Endometrium (tissue), 2 donors: ENCODE measurements at regions not wholly inside any gene's neighbourhood (a gene's known extent, or its start where the extent isn't known, plus 50 kb on each side); places are given as distances from the start of the nearest gene placed in this dataset.
"Not testable (repeated sequence)": the region's sequence is repeated elsewhere in the genome, so short reads cannot be mapped to it uniquely, and the experiment has no call there.

Experiments used
- FAIRE-seq: peaks from 2 replicates; lab custom pipeline; 2012; peaks lifted over from hg19 to GRCh38; lab: Jason Lieb, UNC
- donor health status: control.
- donor health status: control.

DNA sequence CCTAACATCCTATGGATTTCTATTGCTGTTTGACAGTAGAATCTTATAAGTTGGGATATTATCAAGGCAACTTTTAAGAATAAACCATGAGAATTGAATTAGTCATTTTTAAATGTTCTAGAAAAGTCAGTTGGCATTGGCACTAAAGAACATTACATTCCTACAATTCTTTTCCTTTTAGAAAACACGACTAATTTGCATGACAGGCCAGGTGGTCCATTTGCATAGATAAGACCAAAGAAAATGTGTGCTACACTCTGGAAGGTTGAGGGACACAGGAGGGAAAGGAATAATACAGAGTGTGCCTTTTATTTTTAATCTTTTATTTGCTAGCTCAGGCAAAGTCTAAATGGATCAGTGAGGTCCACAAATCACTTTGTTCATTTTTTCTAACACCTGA lies 962.3 kb downstream of the EPHA3 start:
- no peak for FAIRE-seq

GRCh38 chr3:90076136-90076535 lies 968.7 kb downstream of the EPHA3 start:
- FAIRE-seq: no peak

- FAIRE-seq: peak; percentile 80
Measured at GRCh38 chr3:90080988-90081387, 973.6 kb downstream of the EPHA3 start.

GRCh38 chr3:90086297-90086696 lies 978.9 kb downstream of the EPHA3 start:
- FAIRE-seq: not testable (repeated sequence)

DNA sequence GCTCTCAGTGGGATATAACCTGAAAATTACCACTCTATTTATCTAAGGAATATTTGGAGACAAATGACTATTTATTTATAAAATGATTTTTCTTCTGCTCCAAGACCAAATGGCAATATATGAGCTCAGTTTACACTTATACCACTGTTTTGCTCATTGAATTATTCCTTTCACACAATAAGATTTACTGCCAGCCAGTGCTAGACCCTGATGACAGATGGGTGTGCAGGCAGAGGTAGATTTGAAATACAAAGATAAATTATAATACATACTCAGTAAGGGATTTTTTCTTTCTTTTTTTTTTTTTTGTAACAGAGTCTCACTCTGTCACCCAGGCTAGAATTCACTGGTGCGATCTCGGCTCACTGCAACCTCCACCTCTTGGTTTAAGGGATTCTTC lies 980.3 kb downstream of the EPHA3 start:
- no peak for FAIRE-seq

DNA sequence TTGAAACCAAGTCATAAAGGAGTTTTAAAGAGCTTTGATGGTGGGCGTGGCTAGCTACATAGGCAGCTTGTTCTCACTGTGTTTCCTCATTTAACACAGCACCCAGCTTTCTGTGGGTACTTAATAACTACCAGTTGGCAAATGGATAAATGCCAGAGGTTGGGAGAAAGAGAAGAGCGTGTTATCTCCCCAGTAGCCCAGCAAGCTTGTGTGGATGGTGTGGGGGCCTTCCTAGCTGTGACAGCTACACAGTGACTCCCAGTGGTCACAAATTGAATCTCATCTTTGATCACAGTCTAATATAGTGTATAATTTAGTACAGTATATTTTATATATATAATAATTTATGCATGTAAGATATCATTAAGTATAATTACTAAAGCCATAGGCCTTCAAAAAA lies 984.1 kb downstream of the EPHA3 start:
- FAIRE-seq: peak; percentile 37

- peak; percentile 70 for FAIRE-seq
Measured at GRCh38 chr3:90092994-90093393, 985.6 kb downstream of the EPHA3 start.

- FAIRE-seq: no peak
Measured at GRCh38 chr3:90095811-90096210, 988.4 kb downstream of the EPHA3 start.

GRCh38 chr3:90099493-90099892 lies 992.1 kb downstream of the EPHA3 start:
- no peak for FAIRE-seq

- no peak for FAIRE-seq
Measured at GRCh38 chr3:90102146-90102545, 994.7 kb downstream of the EPHA3 start.

GRCh38 chr3:90121326-90121725 lies 1013.9 kb downstream of the EPHA3 start:
- no peak for FAIRE-seq

DNA sequence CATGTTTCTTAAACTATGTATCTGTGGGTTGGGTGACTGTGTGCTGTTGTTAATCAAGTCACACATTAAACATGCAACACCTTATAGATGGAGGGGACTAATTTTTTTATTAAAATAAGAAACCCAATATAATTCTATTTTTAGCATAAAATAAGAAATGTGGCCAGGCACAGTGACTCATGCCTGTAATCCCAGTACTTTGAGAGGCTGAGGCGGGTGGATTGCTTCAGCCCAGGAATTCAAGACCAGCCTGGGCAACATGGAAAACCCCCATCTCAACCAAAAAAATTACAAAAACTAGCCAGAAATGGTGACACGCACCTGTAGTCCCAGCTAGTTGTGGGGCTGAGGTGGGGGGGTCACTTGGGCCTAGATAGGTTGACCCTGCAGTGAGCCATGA lies 1021.0 kb downstream of the EPHA3 start:
- no peak for FAIRE-seq

DNA sequence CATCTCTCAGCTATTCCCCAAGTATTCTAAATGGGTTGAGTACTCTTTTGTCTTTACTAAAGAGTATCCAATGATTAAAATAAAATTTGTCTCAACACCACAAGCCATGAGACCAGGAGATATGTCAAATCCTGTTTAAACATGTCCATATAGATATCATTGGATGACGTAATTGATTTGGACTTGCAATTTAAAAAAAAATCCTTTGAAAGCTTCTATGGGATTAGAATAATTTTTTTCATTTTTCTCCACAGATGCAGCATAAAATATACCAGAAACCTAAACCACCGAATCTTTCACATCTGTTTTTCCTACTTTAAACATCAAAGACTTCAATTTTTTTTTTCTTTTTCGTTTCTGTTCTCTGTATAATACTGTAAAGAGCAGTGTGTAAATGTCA lies 1022.3 kb downstream of the EPHA3 start:
- no peak for FAIRE-seq

DNA sequence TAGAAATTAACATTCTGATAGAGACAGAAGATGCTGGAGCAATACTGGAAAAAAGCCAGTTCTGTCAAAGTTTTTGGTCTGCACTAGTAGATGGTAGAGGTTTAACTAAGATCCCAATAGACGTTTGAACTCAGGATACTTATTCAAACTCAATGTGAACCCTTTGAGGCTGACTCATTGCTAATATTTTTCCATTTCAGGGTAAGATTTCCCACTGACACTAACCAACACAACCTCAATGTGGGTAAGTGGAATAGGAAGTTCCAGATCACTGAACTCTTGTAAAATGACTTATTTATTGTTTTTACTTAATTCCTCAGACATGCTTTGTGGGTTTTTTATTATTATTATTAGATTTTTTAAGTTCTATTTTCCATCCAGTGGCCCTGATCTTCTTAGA lies 1024.8 kb downstream of the EPHA3 start:
- FAIRE-seq: peak; percentile 23

DNA sequence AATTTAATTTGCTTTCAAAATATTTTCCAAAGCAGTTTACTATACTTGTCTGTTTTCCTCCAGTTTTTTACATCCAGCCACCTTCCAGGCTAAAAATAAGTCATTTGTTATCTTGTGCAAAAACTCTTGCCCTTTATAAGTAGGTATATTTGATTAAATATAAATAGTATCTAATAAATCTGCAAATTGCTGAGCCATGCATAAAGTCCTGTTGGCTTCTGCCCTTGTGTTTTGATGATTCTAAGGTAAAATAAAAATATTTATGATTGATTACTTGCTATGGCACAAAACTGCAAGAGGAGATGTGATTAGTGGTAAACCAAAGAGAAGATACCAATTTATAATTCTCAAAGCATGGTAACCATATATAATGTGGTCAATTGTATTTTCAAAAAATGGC lies 1026.7 kb downstream of the EPHA3 start:
- FAIRE-seq: no peak

- FAIRE-seq: no peak
Measured at GRCh38 chr3:90136456-90137191, 1029.2 kb downstream of the EPHA3 start.

DNA sequence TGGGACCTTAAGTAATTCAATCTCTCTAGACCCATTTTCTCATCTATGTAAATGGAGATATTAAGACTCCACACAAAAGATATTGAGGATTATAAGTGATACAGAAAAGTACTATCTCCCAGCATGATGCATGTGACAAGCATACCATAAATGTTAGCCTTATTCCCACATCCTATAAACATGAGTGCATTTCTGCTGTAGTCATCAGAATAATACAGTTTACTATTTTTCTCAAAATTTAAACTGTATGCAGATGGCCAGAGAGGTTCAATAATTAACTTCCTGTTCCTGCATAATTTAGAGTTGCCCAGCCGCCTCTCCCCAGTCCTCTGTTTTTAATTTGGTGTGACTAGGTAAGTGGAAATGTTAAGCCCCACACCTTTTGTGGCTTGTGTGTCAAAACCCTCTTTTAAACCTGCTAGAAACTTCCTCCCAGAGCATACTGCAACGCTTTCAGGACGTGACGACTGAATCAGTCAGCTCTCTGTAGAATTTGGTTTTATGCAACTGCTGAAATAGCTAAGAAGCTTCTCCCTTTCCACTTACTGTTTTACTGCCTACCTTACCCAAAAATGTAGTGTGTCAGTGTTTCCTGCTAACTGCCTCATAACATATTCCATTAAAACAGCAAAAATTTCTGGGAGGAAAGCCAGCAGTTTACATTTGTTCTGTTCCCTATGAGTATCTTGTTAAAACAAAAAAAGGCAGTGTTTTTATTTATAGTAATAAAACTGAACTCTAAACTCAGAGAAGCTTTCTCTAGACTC lies 1037.9 kb downstream of the EPHA3 start:
- FAIRE-seq: peak; percentile 97

DNA sequence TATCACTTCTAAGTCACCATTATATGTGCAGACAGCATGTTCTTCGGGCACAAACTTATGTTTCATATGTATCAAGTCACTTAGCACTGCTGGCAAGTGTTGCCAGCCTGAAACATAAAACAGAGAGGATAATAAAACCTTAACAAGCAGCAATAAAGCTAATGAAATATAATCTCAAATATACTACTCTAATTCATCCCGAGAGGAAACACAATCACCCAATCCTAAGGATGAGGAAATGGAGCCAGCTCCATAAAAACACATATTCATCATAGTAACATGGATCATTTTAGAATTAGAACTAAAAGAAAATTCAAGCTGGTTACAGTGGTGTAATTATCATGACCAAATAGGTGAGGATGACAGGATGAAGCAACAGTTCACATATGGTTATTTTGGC lies 1072.7 kb downstream of the EPHA3 start:
- FAIRE-seq: no peak

DNA sequence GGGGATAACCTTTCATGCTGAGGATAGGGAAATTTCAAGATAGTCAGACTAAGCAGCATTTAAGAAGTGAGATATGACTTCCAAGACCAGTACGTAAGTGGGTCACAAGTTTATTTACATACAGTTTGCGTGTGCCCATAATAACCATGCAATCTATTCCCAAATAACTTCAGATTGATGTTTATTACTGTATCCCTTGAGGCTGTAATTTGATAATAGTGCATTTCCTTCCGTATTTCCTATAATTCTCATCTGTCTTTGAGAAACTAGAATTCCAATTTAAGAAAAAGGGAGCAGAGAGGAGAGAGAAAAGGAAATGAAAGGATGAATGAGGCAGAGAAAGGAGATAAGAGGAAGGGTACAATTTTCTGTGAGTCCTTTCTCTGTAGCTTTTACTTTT lies 1073.1 kb downstream of the EPHA3 start:
- no peak for FAIRE-seq

DNA sequence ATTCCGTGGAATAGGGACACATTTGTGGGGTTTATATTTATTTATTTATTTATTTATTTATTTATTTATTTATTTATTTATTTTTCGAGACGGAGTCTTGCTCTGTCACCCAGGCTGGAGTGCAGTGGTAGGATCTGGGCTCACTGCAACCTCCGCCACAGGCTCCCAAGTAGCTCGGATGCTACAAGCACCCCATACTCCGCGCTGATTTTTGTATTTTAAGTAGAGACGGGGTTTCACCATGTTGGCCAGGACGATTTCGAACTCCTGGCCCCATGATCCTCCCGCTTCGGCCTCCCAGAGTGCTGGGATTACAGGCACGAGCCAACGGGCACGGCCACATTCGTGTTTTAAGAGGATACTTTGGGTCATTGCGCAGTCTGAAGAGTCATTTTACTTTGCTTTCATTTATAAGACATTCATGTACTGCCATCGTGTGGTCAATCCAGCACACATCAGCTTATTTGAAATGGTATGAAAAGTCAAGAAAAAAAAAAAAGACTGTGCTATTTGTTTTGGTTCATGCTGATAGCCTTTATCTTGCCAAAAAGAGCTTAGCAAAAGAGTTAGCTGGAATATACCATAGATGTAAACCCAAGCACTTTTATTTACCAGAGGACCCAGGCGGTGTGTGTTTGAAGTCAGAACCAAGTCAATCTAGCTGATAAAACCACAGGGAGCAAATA lies 1075.0 kb downstream of the EPHA3 start:
- FAIRE-seq: peak; percentile 93

DNA sequence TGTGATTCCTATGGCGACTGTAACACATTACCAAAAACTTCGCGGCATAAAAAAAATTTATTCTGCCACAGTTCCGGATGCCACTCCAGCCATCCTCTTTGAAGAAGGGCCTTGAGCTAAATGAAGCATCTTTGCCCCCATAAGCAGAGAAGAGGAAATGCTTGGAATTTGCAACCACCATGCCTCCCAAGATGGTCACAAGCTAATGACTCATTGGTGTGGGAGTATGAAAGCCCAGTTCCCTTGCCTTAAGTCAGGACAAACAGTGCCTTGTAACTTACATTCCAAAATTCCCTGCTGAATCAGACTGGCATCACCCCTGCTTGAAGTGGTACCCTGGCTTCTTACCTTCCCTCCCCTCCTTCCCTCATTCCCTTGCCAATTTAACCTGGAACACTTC lies 1077.4 kb downstream of the EPHA3 start:
- FAIRE-seq: no peak

GRCh38 chr3:90197383-90197782 lies 1090.0 kb downstream of the EPHA3 start:
- not testable (repeated sequence) for FAIRE-seq

GRCh38 chr3:90202931-90203330 lies 1095.5 kb downstream of the EPHA3 start:
- not testable (repeated sequence) for FAIRE-seq
